ENCODE measurements at regions not wholly inside any gene's neighbourhood (a gene's known extent, or its start where the extent isn't known, plus 50 kb on each side); places are given as distances from the start of the nearest gene placed in this dataset.

DNA sequence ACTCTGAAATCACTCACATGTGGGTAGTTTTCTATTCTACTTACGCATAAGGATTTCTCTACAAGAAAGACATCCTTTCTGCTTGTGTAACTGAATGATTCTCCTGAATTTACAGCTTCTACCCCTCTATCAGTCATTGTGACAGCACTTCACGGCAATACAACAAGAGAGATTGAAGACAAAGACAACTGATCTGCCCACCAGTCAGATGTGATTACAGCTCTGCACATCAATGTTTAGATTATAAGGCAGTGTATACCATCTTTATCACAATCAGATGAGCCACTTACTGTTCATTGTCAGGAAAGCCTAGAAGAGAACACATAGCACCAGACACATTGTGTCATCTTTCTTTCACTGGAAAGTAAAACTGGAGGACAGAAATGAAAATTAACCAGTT is 324.4 kb downstream of the CENPC start:
- no peak for DNase-seq

DNA sequence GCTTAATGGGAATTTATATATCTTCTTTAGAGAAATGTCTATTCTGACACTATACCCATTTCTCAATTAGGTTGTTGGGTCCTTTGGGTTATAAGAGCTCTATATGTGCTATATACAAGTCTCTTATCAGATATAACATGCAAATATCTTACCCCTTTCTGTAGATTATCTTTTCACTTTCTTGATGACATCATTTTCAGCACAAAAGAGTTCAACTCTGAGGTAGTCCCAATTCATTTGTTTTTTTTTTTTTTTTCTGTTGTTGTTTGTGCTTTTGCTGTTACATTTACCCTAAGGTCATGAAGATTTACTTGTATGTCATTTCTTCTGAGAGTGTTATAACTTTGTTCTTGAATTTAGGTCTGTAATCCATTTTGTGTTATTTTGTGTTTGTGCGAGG is 326.4 kb downstream of the CENPC start:
- DNase-seq, result no peak

DNA sequence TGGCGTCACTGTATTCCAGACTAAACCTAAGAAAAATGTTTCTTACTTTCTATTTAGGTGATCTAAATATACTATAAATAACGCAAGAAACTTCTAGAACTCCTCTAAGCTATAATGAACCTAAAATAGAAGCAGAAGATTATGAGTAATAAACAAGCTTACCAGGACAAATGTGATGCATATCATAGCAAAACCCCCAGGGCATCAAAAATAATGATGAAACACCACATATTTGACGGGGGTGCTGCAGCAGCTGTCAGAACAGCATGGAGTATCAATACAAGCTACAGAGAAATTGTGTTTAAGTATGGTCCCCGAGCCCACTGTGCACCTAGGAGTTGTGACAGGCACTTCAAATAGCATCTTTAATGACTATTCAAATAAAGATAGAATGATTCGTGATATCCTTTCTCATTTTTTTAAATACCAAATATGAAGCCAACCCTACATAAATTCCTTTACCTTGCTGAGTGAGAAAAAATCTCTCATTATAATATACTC is 337.3 kb downstream of the CENPC start:
- no peak for DNase-seq

DNA sequence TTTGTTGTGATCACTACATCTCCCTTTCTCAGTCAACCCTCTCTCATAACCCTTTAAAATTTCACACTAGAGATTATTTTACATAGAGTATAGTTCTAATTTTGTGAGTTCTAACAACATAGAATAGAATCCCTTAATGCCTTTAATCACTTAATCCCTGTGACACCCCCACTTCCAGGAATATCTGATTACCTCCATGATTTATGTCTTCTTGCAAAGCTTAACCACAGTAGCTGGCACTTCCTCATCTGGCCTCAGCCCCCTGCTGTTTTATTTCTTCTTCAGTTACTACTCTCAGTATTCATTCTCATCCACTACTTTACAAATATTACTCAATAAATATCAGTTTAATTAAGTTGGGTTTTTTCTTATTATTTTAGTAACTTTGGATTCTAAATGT is 340.9 kb downstream of the CENPC start:
- DNase-seq, result no peak

DNA sequence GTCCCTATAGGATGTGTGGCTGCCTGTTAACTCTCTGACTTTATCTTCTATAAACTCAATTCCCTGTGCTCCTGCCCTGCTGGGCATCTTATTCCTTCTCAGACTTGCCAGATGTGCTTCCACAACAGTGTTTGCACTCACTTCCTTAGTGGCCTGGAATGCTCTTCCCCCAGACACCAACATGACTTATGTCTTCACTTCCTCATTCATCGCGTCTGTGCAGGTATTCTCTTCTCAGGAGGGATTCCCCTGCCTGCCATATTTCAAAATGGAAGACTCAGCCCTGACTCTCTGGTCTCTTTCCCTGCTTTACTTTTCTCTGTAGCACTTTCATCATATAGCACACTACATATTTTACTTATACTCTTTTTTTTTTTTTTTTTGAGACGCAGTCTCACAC is 344.0 kb downstream of the CENPC start:
- DNase-seq, result no peak

DNA sequence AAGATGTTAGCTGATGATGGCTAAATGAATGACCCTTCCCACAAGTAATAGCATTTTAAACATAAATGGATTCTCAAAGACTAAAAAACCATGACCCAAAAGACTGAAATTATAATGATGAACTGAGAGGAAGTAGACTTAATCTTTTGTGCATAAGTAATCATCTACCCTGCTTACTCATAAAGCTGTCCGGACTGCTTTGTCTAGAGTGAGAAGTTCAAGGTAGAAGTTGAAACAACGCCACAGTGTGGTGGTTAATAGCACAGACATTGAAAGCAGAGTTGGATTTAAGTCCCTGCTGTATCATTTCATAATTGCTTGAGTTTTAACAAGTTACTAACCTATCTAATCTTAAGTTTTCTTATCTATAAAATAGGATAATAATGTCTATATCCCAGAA is 346.6 kb downstream of the CENPC start:
- peak in 1 of 3 donors; percentile 1 for DNase-seq

DNA sequence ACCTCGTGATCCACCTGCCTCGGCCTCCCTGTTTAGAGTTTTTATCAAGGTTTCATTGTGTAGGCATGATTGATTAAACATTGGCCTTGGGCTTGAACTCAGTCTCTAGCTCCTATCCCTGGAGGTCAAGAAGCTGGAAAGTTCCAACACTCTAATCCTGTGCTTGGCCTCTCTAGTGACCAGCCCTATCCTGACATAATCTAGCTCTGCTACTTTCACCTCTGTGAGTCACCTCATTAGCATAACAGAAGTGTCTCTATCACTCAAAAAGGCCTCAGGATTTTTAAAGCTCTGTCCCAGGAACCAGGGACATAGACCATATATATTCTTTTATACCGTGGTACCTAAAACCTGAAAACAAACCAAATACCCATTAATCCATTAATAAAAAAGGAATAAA is 377.5 kb downstream of the CENPC start:
- DNase-seq, result no peak

DNA sequence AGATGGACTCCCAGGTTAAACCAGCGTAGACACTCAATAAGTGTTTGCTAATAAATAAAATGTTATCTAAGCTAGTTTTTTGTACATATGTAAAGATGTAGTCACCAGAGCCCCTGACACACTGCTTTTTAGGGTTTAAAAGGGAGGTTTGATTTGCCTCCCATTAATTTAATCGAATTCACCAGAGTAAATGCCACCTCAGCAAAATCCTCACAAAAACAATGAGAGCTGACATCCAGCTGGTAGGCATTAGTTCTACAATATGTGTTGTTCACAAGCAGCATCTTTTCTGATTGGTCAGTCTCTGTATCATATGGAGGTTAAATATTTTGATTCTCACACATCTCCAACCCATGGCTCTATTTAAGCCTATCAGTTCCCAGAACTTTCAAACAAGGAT is 382.6 kb downstream of the CENPC start:
- DNase-seq, result no peak

DNA sequence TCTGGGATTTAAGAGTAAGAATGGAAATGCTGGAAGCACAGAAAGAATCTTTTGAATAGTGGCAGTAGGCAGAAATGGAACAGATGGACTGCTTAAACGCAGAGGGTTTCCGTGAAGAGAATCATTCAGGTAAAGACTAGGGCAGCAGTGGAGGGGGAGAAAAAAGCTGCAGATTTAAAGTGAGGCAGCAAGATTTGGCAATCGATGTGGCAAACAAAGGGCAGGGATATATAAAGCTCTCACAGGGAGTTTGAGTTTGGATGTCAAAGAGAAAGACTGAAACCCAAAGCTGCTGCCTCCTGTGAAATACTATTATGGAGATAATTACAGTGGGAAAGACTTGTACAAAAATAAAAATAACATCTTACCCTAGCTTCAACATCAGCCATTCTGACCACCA is 384.0 kb downstream of the CENPC start:
- DNase-seq, result no peak

DNA sequence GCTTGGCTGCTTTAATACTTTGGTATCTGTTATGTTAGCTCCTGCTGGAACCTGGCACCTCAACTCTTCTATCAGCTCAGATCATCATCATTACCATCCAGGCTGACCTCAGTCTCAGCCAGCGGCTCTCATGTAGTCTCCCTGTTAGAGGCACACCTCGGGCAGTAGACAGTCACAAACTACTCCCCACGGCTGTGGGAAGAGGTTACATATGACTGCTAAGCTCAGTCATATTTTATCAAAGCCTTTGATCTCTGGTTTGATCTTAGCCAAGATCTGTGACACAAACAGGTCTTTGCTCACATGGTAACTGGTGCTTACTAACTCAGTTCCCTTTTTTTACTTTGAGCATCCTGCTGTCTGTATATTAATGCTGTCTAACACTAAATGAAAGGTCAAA is 384.9 kb downstream of the CENPC start:
- DNase-seq, result no peak

DNA sequence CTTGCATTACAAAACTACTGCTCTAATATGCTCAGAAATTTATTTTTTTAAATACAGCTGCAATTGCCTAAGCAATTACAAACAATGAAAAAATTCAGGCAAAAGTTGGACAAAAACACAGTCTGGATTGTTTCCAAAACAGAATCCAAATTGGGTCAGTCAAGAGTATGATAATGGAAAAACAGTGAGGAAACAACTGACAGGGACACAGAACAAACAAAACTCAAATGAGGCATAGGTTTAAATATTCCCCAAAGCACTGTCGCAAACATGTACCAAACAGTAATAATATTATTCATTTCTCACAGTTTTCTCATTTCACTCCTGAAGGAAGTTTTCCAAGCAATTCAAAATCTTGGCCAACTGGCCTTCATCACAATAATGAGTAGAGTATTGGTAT is 386.6 kb downstream of the CENPC start:
- no peak for DNase-seq

DNA sequence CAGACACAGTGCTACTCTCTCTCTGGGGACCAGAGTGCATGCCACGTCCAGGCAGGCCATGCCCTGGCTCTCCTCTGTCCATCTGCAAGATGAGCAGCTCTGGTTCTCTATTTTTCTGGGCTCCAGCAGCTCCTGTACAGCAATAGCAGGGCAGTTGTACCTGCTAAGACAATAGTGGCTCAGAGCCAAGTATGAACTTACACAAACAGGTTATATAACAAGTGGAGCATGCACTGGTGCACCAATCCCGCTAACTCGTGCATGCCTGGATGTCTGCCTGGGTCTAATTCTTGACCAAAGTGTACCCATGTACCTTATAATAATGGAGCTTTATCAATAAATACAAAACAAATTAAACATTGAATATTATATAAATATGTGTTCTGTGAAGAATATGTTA is 392.3 kb downstream of the CENPC start:
- DNase-seq, result no peak

DNA sequence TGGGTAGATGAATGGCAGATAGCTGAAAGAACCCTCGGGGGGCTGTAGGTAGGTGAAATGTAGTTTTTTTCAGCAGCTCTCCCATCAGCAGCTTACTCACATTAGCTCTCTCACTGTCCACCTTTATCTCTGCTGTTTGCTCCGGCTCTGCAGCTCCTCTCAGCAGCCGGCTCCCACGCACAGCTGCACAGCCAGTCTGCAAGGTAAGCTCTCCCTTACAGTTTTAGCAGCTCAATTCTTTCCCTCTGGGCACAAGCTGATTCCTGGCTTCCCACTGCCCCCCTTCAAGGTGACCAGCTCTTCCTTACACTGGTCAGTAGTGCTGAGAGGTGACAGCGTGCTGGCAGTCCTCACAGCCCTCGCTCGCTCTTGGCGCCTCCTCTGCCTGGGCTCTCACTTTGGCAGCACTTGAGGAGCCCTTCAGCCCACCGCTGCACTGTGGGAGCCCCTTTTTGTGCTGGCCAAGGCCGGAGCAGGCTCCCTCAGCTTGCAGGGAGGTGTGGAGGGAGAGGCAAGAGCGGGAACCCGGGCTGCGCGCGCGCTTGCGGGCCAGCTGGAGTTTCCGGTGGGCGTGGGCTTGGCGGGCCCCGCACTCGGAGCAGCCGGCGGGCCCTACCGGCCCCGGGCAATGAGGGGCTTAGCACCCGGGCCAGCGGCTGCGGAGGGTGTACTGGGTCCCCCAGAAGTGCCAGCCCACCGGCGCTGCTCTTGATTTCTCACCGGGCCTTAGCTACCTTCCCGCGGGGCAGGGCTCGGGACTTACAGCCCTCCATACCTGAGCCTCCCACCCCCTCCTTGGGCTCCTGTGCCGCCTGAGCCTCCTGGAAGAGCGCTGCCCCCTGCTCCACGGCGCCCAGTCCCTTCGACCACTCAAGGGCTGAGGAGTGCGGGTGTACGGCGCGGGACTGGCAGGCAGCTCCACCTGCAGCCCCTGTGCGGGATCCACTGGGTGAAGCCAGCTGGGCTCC is 393.6 kb downstream of the CENPC start:
- DNase-seq, result no peak

DNA sequence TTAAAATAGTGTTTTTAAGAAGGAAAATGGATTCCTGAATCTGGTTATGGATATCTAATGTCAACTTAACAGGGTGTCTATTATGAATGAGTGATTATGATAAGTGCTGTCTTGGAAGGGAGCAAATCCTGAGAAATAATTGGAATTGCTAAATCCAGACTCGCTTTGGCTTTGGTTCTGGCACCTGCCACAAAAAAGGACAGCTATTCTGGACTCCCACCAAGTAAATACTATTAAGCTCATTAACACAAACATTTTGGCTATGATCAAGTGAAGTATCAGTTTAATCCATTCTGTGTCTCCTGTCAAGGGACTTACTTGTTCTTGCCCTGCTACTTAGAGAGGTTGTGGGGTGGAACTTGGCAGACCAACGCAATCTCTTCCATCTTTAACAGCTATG is 403.7 kb downstream of the CENPC start:
- DNase-seq, result no peak

DNA sequence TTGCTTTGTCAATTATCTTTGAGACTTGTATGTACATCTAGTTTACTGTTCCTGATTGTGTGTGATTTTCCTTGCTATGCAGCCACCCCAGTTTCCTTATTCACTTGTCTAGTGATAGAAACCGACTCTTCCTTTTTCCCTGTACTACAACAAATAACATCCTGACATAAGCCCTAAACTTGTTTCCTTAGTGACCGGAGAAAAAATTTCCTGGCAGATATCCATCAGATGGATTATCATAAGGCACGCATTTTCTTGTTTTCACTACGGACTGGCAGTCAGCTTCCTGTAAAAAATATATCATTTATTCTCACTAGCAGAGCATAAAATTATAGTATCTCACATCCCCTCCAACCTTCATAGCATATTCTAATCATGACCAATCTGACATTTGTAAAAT is 410.7 kb downstream of the CENPC start:
- no peak for DNase-seq

DNA sequence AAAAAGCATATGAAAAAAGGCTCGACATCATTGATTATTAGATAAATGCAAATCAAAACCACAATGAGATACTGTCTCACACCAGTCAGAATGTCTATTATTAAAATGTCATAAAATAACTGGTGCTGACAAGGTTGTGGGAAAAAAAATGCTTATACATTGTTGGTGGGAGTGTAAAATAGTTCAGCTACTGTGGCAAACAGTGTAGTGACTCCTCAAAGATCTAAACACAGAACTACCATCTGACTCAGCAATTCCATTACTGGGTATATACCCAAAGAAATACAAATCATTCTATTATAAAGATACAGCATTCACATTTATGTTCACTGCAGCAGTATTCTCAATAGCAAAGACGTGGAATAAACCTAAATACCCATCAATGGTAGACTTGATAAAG is 412.1 kb downstream of the CENPC start:
- DNase-seq, result no peak

DNA sequence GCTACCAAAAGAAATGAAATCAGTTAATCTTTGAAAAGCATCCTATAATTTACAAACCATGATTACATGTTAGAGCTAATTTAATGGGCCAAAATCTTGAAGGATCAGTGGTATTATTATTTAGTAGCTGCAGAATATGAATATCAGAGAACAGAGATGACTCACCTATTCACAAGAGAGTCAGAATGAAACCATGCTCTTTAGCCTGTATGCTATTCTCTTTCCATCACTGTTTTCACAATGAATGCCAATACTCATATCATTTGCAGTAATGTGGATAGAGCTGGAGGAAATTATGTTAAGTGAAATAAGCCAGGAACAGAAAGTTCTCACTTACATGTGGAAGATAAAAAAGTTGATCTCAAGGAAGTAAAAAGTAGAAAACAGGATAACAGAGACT is 414.1 kb downstream of the CENPC start:
- DNase-seq, result no peak

DNA sequence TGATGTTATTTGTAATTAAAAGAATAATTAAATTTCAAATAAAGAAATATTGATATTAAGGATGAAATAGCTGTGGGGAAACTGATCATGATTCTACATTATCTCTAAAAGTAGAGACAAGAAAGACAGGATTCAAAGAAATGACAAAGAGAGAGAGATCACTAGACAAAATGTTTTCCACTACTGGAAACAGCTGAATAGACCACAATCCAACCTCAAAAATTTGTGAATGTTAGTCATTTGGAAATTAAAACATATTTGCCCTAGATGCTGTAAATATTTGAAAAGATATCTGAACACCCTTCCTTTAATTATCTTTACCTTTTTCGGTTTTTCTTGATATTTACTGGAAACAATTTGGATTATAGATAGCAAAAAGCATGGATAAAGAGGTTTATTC is 414.9 kb downstream of the CENPC start:
- no peak for DNase-seq

DNA sequence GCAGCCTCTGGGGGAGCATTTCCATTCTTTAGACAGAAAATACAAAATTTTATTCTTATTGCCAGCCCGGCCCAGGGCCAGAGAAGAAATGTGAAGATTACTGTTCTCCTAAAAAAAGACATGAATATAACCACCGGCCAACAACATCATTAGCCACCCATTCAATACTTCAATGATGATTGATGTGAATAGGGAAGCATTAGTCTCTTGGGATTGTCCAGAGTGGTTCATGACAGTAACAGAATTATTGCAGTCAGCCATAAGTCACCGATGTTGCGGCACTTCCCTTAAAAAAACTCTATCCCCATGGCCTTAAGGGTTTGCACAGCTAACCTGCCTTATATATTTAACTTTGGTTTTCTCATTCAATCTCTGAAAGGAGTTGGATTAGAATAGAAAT is 418.7 kb downstream of the CENPC start:
- no peak for DNase-seq

DNA sequence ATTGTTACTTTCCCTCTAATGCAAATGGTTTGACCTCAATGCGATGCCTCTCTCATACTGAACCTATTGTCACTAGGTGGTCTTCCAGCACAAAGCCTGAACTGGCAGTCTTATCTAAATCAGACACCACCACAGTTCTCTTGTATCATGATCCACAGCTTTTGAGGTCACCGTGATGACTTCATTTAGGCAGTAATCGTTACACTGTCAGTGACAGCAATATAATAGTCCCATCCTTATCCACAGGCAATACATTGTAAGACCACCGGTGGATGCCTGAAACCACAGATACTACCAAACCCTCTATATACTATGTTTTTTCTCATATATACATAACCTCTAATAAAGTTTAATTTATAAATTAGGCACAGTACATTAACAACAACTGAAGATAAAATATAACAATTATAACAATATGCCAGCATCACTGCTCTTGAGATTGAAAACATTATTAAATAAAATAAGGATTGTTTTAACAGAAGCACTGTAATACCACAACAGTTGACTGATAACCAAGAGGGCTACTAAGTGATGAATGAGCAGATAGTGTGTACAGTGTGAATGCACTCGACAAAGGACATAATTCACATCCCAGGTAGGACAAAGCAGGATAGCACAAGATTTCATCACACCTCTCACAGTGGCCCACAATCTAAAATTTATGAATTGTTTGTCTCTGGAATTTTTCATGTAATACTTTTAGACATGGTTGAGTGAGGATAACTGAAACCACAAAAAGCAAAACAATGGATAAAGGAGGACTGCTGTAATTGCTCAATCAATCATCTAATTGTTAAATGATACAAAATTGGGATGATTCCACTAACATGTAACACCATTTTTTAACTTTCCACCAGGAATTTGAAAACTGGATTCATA is 419.4 kb downstream of the CENPC start:
- DNase-seq, result no peak

DNA sequence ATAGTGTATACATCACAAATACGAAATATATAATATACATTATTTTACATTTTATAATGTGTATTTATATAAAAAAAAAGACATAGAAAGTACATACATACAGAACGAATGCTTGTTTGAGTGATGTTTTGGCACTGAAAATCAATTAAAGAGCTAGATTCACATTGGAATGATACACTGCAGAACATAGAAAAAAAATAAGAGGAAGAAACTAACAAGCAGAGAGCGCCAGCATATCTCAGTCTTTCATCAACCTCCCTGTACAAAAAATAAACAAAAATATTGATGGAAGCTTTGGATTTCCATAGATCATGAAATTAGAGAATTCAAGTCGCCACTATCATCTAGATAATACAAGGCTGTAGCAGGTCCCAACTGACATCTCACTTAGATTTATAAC is 420.6 kb downstream of the CENPC start:
- DNase-seq, result no peak

DNA sequence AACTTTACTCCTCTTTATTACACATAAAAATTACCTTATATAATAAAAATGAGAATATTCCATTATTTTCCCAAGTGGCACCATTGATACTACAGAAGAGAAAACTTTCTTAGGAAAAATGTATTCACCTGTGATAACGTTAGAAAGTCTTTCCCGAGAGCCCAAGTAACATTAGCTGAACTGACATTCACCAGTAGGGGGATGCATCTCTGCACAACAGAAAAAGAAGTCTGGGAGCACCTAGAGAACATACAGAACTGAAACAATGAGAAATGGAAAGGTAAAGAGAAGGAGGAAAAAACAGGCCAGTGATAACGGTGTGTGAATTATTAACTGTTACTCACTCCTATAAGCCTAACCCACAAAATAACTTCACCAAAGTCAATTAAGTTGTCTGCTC is 423.3 kb downstream of the CENPC start:
- DNase-seq, result no peak

DNA sequence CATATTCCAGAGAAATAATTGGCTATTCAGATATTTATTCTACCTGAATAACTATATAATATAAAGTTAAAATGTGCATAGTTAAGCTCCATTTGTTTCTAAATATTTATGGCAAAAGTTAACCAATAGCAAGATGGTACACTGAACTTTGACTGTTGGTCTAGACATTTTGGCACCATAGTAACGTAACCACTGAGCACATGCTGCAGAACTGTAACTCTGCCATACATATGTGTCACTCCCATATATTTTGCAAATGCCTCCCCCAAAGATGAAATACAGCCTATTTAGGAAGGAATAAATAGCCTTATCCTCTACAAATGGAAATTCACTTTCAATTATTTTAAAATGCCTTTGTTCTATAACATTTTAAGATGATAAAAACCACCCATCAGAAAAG is 424.9 kb downstream of the CENPC start:
- no peak for DNase-seq

DNA sequence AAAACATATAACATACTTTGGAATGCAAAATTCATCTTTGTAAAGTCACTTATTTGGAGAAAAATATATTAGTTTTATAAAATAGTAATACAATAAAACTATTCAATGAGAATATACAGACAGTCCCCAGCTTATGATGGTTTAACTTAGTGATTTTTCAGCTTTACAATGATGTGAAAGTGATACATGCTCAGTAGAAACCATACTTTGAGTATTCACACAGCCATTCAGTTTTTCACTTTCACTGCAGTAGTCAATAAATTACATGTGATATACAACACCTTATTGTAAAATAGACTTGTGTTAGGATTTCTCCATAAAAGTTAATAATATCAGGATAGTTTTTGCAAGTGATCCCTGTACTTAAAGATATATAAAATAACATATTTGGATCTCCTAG is 436.0 kb downstream of the CENPC start:
- no peak for DNase-seq
